GM12878 (cell line): ENCODE measurements at regions not wholly inside any gene's neighbourhood (a gene's known extent, or its start where the extent isn't known, plus 50 kb on each side); places are given as distances from the start of the nearest gene placed in this dataset.

Source experiments
- ATAC-seq: fragments of 200-7000 bp; cut with Tn5 transposase; 3 replicates; pipeline ENCODE4 v1.9.1; 2020; ENCODE audit warnings: mild to moderate bottlenecking, moderate library complexity
- BruUV-seq: library from RNA; stranded (reverse); fragments of 400-500 nt; replicated peaks from 2 replicates; lab custom pipeline; 2021; lab: Mats Ljungman, UMichigan
- CTCF ChIA-PET: fragments of 300-600 bp; sonication (Branson Sonifier 250); formaldehyde crosslinking; extraction: SDS; loops from one replicate; lab custom pipeline; 2021; ENCODE audit warnings: inconsistent platforms; lab: Yijun Ruan, JAX
- POLR2A ChIA-PET: fragments of 350-600 bp; formaldehyde crosslinking; extraction: SDS; loops from one replicate; lab custom pipeline; 2021; ENCODE audit warnings: inconsistent platforms; lab: Charles Lee
- RAD21 ChIA-PET: fragments of 300-600 bp; sonication (Branson Sonifier 250); formaldehyde crosslinking; loops from one replicate; lab custom pipeline; 2023; ENCODE audit warnings: antibody characterized with exemption; ENCODE audit not compliant: unreplicated experiment; lab: Charles Lee
- SMC1A ChIA-PET: fragments of 300-600 bp; sonication (Branson Sonifier 250); formaldehyde crosslinking; loops from one replicate; lab custom pipeline; 2023; ENCODE audit not compliant: unreplicated experiment, uncharacterized antibody; lab: Charles Lee
- DNase-seq: peaks from one replicate; pipeline ENCODE4 v3.0.0-alpha.2; 2011; ENCODE audit warnings: low read depth, low spot score
- FAIRE-seq: peaks from 3 replicates; lab custom pipeline; 2011; peaks lifted over from hg19 to GRCh38; lab: Jason Lieb, UNC
- H2AFZ ChIP-seq: 2 replicates; pipeline ENCODE4 v1.6.0; 2011; ENCODE audit warnings: low read depth, low read length, control low read depth; ENCODE audit not compliant: control insufficient read depth
- H3K27ac ChIP-seq: 2 replicates; pipeline ENCODE4 v1.5.1; 2011; ENCODE audit warnings: control low read depth; ENCODE audit not compliant: control insufficient read depth, insufficient read depth
- H3K27me3 ChIP-seq, 2 experiments: replicated peaks in 1 of 2; 2 replicates each; pipeline versions ENCODE4 v1.6.0 to v1.6.1; 2011; ENCODE audit warnings: low read length in 1 of 2; ENCODE audit not compliant: control insufficient read depth in 2 of 2, insufficient read depth in 2 of 2
- H3K36me3 ChIP-seq, 2 experiments: 2 replicates each; pipeline ENCODE4 v1.5.1; 2011; ENCODE audit warnings: low read length in 1 of 2; ENCODE audit not compliant: control insufficient read depth in 2 of 2, insufficient read depth in 2 of 2
- H3K4me1 ChIP-seq: 2 replicates; pipeline ENCODE4 v1.6.1; 2011; ENCODE audit warnings: mild to moderate bottlenecking, low read length, moderate library complexity, mixed read lengths; ENCODE audit not compliant: control insufficient read depth, insufficient read depth
- H3K4me2 ChIP-seq: 2 replicates; pipeline ENCODE4 v1.6.0; 2011; ENCODE audit warnings: control low read depth; ENCODE audit not compliant: control insufficient read depth, insufficient read depth
- H3K4me3 ChIP-seq: fragments of 200-600 bp; sonication (generic); 2 replicates; pipeline ENCODE4 v1.5.1; 2016
- H3K79me2 ChIP-seq: 2 replicates; pipeline ENCODE4 v1.6.0; 2011; ENCODE audit warnings: low read length; ENCODE audit not compliant: control insufficient read depth, insufficient read depth
- H3K9ac ChIP-seq: 2 replicates; pipeline ENCODE4 v1.8.0; 2011; ENCODE audit warnings: low read length, control low read depth, mixed read lengths; ENCODE audit not compliant: control insufficient read depth, insufficient read depth
- H3K9me3 ChIP-seq: replicated peaks from 3 replicates; pipeline ENCODE4 v1.5.1; 2011; ENCODE audit warnings: mild to moderate bottlenecking, low read length; ENCODE audit not compliant: control insufficient read depth, insufficient read depth
- H4K20me1 ChIP-seq: 2 replicates; pipeline ENCODE4 v1.6.0; 2011; ENCODE audit not compliant: control insufficient read depth, insufficient read depth
- ATF3 ChIP-seq: IDR thresholded peaks from 2 replicates; pipeline ENCODE4 v1.6.1; 2011; ENCODE audit warnings: low read depth, mild to moderate bottlenecking, low read length, moderate library complexity, borderline replicate concordance; ENCODE audit errors: extremely low read depth
- CEBPZ ChIP-seq: fragments of 150-350 bp; IDR thresholded peaks from 2 replicates; pipeline ENCODE4 v1.6.1; 2016; ENCODE audit warnings: low read depth, low read length
- EED ChIP-seq: sonication (generic); IDR thresholded peaks from 2 replicates; pipeline ENCODE4 v1.6.1; 2016; ENCODE audit warnings: antibody characterized with exemption, low read depth
- ELK1 ChIP-seq: IDR thresholded peaks from 2 replicates; pipeline ENCODE4 v1.6.1; 2012; ENCODE audit warnings: low read depth, low read length, improper control_type of control experiment
- KAT2A ChIP-seq: conservative IDR thresholded peaks from 2 replicates; pipeline ENCODE4 v1.6.1; 2011; ENCODE audit warnings: low read depth, low read length; ENCODE audit not compliant: control insufficient read depth
- MYC ChIP-seq: IDR thresholded peaks from 2 replicates; pipeline ENCODE4 v1.6.1; 2011; ENCODE audit warnings: mild to moderate bottlenecking, low read length, moderate library complexity, inconsistent platforms; ENCODE audit not compliant: insufficient read depth, insufficient replicate concordance, insufficient read length, severe bottlenecking
- NRF1 ChIP-seq: conservative IDR thresholded peaks from 2 replicates; pipeline ENCODE4 v1.6.1; 2011; ENCODE audit warnings: mild to moderate bottlenecking, low read depth, low read length, improper control_type of control experiment
- PKNOX1 ChIP-seq: fragments of 450-650 bp; IDR thresholded peaks from 2 replicates; pipeline ENCODE4 v1.6.1; 2016; ENCODE audit warnings: mild to moderate bottlenecking
- POLR2AphosphoS5 ChIP-seq: IDR thresholded peaks from 2 replicates; pipeline ENCODE4 v1.6.1; 2011; ENCODE audit warnings: mild to moderate bottlenecking, low read length, inconsistent platforms
- RELA ChIP-seq: fragments of 450-650 bp; IDR thresholded peaks from 2 replicates; pipeline ENCODE4 v1.8.0; 2014; ENCODE audit warnings: borderline replicate concordance; ENCODE audit not compliant: partially characterized antibody
- SMC3 ChIP-seq: IDR thresholded peaks from 2 replicates; pipeline ENCODE4 v1.6.1; 2011; ENCODE audit warnings: low read length, improper control_type of control experiment, borderline replicate concordance
- SREBF2 ChIP-seq: IDR thresholded peaks from 2 replicates; pipeline ENCODE4 v1.6.1; 2012; ENCODE audit warnings: mild to moderate bottlenecking, low read length
- ZSCAN29 ChIP-seq: fragments of 450-650 bp; IDR thresholded peaks from 2 replicates; pipeline ENCODE4 v1.6.1; 2017; ENCODE audit warnings: mild to moderate bottlenecking, moderate library complexity
- WGBS: methylation state at CpG from one replicate; pipeline ENCODE4 v1.1.6; 2016; ENCODE audit warnings: low lambda C conversion rate; ENCODE audit not compliant: insufficient replicate concordance, insufficient coverage; ENCODE audit errors: missing lambda C conversion rate; 5-methylcytosine and 5-hydroxymethylcytosine counted together
- in situ Hi-C: fragments of 300-500 bp; cut with MboI; formaldehyde crosslinking; loops from 9 replicates; pipeline ENCODE4 v1.14.3; 2018; ENCODE audit warnings: mixed read lengths
- intact Hi-C: fragments of 100-400 bp; cut with micrococcal nuclease; formaldehyde crosslinking; loops from one replicate; pipeline ENCODE4 v1.14.2; 2022; ENCODE audit not compliant: unreplicated experiment

- H3K4me3 ChIP-seq, result no peak overlapping the region
- no peak overlapping the region for H2AFZ ChIP-seq
- no TSS peak for BruUV-seq
- H3K27ac ChIP-seq, result no peak overlapping the region
- H3K9ac ChIP-seq, result no peak overlapping the region
- CTCF ChIA-PET, result no interaction called here
- no peak for DNase-seq
- no peaks in the 10 kb centered on the region for H4K20me1 ChIP-seq
- FAIRE-seq, result no peak
- SMC1A ChIA-PET, result no interaction called here
- in situ Hi-C loops (no loop called here), intact Hi-C loops (no loop called here)
- H3K36me3 ChIP-seq, result no peaks in the 10 kb centered on the region
- H3K79me2 ChIP-seq, result no peaks in the 10 kb centered on the region
- POLR2A ChIA-PET, result no interaction called here
- no peaks in the 10 kb centered on the region for H3K27me3 ChIP-seq
- H3K9me3 ChIP-seq, result no peaks in the 10 kb centered on the region
- H3K4me1 ChIP-seq, result no peaks in the 10 kb centered on the region
- RAD21 ChIA-PET, result no interaction called here
- no peak for ATAC-seq
- TF ChIP-seq NRF1, result no peak
- no peak for TF ChIP-seq SMC3
- no peak for TF ChIP-seq ATF3
- 7% methylated on average over 2 of the region's 4 CpGs for WGBS
- H3K4me2 ChIP-seq, result no peak overlapping the region
Observed at GRCh38 chr7:136495081-136495480, 373.4 kb upstream of the CHRM2 start.

- Histone ChIP-seq H4K20me1 (no peaks in the 10 kb centered on the region), H3K79me2 (no peaks in the 10 kb centered on the region), H3K27me3 (no peaks in the 10 kb centered on the region), H3K4me3 (no peak overlapping the region), H2AFZ (no peak overlapping the region), H3K9ac (no peak overlapping the region), H3K27ac (no peak overlapping the region), H3K9me3 (no peaks in the 10 kb centered on the region), H3K4me2 (no peak overlapping the region), H3K4me1 (no peaks in the 10 kb centered on the region), H3K36me3 (no peaks in the 10 kb centered on the region)
- intact Hi-C loops (no loop called here), in situ Hi-C loops (no loop called here)
- BruUV-seq, result no TSS peak
- 12% methylated on average over 4 of the region's 4 CpGs for WGBS
- ChIA-PET POLR2A (no interaction called here), SMC1A (no interaction called here), CTCF (no interaction called here), RAD21 (no interaction called here)
- ATAC-seq (no peak), FAIRE-seq (no peak), DNase-seq (no peak)
- TF ChIP-seq MYC, result no peak
- no peak for TF ChIP-seq PKNOX1
- no peak for TF ChIP-seq SREBF2
- no peak for TF ChIP-seq RELA
- TF ChIP-seq KAT2A, result no peak
- TF ChIP-seq CEBPZ, result no peak
- TF ChIP-seq POLR2AphosphoS5, result no peak
- no peak for TF ChIP-seq ZSCAN29
- TF ChIP-seq EED, result no peak
- no peak for TF ChIP-seq ELK1
Observed at GRCh38 chr7:136492366-136492765, 376.1 kb upstream of the CHRM2 start.
